ENCODE measurements at regions not wholly inside any gene's neighbourhood (a gene's known extent, or its start where the extent isn't known, plus 50 kb on each side); places are given as distances from the start of the nearest gene placed in this dataset.

GRCh38 chr6:2434912-2435311, 189.5 kb upstream of the GMDS start:
- no peak for ATAC-seq (replicated peaks)
- no peaks in the 10 kb centered on the region for H3K4me1 Mint-ChIP-seq
- H3K4me3 Mint-ChIP-seq: no peak overlapping the region
- H3K27me3 Mint-ChIP-seq: peaks cover 3% of the 10 kb centered on the region
- H3K27ac Mint-ChIP-seq: no peak overlapping the region
- H3K9me3 Mint-ChIP-seq: no peaks in the 10 kb centered on the region
- no peaks in the 10 kb centered on the region for H3K36me3 Mint-ChIP-seq (ENCODE audit: low read depth)

DNA sequence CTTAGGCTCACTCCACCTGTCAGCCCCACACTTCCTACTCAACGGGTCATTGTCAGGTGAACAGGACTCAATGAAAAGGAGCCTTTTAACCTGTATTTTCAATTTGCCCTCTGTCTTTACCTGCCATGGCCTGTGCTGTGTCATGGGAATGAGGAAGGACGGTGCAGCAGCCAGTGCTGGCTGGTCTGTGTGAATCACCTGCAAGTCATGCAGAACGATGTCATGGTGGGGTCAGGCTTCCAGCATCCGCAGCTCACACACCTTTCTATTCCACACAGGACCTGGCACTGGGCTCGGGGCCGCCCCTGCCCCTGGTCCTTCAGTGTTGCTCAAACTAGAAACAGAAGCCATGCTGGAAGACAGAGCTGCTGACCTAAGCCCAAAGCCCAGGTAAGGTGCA, 188.7 kb upstream of the GMDS start:
- Mint-ChIP-seq H3K36me3 (ENCODE audit: low read depth) (no peaks in the 10 kb centered on the region), H3K27me3 (peaks cover 3% of the 10 kb centered on the region), H3K9me3 (no peaks in the 10 kb centered on the region), H3K4me1 (no peaks in the 10 kb centered on the region), H3K27ac (no peak overlapping the region), H3K4me3 (no peak overlapping the region)
- ATAC-seq (replicated peaks): no peak

- no peaks in the 10 kb centered on the region for H3K4me1 Mint-ChIP-seq
- peaks cover 3% of the 10 kb centered on the region for H3K27me3 Mint-ChIP-seq
- no peak for ATAC-seq (replicated peaks)
- H3K4me3 Mint-ChIP-seq: no peak overlapping the region
- no peak overlapping the region for H3K27ac Mint-ChIP-seq
- no peaks in the 10 kb centered on the region for H3K36me3 Mint-ChIP-seq (ENCODE audit: low read depth)
- H3K9me3 Mint-ChIP-seq: no peaks in the 10 kb centered on the region
Measured at GRCh38 chr6:2433711-2434110, 188.3 kb upstream of the GMDS start.

DNA sequence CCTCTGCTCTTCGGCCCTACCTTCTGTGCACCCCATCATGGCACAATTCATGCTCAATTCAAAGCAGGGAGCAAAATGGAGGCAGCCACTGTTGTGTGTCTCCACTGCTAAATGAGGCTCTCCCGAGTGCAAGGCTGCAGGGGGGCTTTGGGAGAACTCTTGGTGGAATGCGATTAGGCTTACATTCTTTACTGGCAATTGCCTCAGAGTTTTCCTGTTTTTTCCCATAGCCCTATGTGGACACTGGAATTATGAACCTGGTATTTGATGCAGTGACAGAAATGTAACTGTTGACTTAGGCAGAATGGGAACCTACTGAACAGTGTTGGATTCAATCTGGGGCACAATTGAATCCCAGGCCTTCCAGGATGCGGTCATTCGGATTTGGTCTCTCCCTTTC, 187.9 kb upstream of the GMDS start:
- ATAC-seq (replicated peaks): no peak
- H3K9me3 Mint-ChIP-seq: no peaks in the 10 kb centered on the region
- H3K27ac Mint-ChIP-seq: no peak overlapping the region
- no peaks in the 10 kb centered on the region for H3K27me3 Mint-ChIP-seq
- no peaks in the 10 kb centered on the region for H3K4me1 Mint-ChIP-seq
- H3K36me3 Mint-ChIP-seq (ENCODE audit: low read depth): no peaks in the 10 kb centered on the region
- no peak overlapping the region for H3K4me3 Mint-ChIP-seq

GRCh38 chr6:2432292-2432691, 186.9 kb upstream of the GMDS start:
- Mint-ChIP-seq H3K4me1 (no peaks in the 10 kb centered on the region), H3K36me3 (ENCODE audit: low read depth) (no peaks in the 10 kb centered on the region), H3K4me3 (no peak overlapping the region), H3K27ac (no peak overlapping the region), H3K27me3 (no peaks in the 10 kb centered on the region), H3K9me3 (no peaks in the 10 kb centered on the region)
- no peak for ATAC-seq (replicated peaks)

- H3K4me3 Mint-ChIP-seq: no peak overlapping the region
- H3K9me3 Mint-ChIP-seq: no peaks in the 10 kb centered on the region
- H3K27me3 Mint-ChIP-seq: no peaks in the 10 kb centered on the region
- H3K4me1 Mint-ChIP-seq: no peaks in the 10 kb centered on the region
- H3K36me3 Mint-ChIP-seq (ENCODE audit: low read depth): no peaks in the 10 kb centered on the region
- no peak overlapping the region for H3K27ac Mint-ChIP-seq
- ATAC-seq (replicated peaks): no peak
Measured at GRCh38 chr6:2430612-2431011, 185.2 kb upstream of the GMDS start.

- Mint-ChIP-seq H3K4me1 (no peaks in the 10 kb centered on the region), H3K4me3 (no peak overlapping the region)
- no peak for ATAC-seq (replicated peaks)
Measured at GRCh38 chr6:2429460-2429859, 184.1 kb upstream of the GMDS start.

DNA sequence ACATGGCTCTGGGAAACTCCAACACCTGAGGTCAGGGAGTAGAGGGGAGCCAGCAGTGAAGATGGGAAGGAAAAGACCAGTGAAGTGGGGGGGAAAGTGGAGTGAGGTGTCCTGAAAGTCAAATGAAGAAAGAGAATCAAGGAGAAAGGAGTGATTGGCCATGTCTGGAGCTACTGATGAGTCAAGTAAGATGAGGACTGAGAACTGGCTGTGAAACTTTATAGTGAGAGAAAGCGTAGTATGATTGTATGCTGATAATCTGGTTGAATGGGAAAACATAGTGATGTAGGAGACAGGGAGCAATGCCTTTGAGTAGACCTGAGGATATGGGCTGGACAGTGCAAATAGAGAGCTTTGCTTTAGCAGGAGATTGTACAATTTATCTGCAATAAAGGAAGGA, 183.6 kb upstream of the GMDS start:
- Mint-ChIP-seq H3K27me3 (no peaks in the 10 kb centered on the region), H3K9me3 (no peaks in the 10 kb centered on the region)

More at GRCh38 chr6:2429460-2429859, 184.1 kb upstream of the GMDS start:
- H3K27ac Mint-ChIP-seq: no peak overlapping the region
- H3K36me3 Mint-ChIP-seq (ENCODE audit: low read depth): no peaks in the 10 kb centered on the region
- H3K9me3 Mint-ChIP-seq: no peaks in the 10 kb centered on the region
- H3K27me3 Mint-ChIP-seq: no peaks in the 10 kb centered on the region

GRCh38 chr6:2426561-2427340, 181.3 kb upstream of the GMDS start:
- Mint-ChIP-seq H3K27ac (no peak overlapping the region), H3K9me3 (no peaks in the 10 kb centered on the region), H3K4me3 (no peak overlapping the region), H3K36me3 (ENCODE audit: low read depth) (no peaks in the 10 kb centered on the region), H3K4me1 (no peaks in the 10 kb centered on the region), H3K27me3 (no peaks in the 10 kb centered on the region)
- no peak for ATAC-seq (replicated peaks)

More for the DNA sequence above, 183.6 kb upstream of the GMDS start:
- no peaks in the 10 kb centered on the region for H3K4me1 Mint-ChIP-seq
- no peak overlapping the region for H3K4me3 Mint-ChIP-seq
- ATAC-seq (replicated peaks): no peak
- no peak overlapping the region for H3K27ac Mint-ChIP-seq
- H3K36me3 Mint-ChIP-seq (ENCODE audit: low read depth): no peaks in the 10 kb centered on the region

GRCh38 chr6:2416128-2416712, 170.8 kb upstream of the GMDS start:
- no peaks in the 10 kb centered on the region for H3K36me3 Mint-ChIP-seq (ENCODE audit: low read depth)
- no peak for ATAC-seq (replicated peaks)
- H3K4me3 Mint-ChIP-seq: no peak overlapping the region
- H3K9me3 Mint-ChIP-seq: no peaks in the 10 kb centered on the region
- no peaks in the 10 kb centered on the region for H3K27me3 Mint-ChIP-seq
- no peak overlapping the region for H3K27ac Mint-ChIP-seq
- H3K4me1 Mint-ChIP-seq: no peaks in the 10 kb centered on the region

DNA sequence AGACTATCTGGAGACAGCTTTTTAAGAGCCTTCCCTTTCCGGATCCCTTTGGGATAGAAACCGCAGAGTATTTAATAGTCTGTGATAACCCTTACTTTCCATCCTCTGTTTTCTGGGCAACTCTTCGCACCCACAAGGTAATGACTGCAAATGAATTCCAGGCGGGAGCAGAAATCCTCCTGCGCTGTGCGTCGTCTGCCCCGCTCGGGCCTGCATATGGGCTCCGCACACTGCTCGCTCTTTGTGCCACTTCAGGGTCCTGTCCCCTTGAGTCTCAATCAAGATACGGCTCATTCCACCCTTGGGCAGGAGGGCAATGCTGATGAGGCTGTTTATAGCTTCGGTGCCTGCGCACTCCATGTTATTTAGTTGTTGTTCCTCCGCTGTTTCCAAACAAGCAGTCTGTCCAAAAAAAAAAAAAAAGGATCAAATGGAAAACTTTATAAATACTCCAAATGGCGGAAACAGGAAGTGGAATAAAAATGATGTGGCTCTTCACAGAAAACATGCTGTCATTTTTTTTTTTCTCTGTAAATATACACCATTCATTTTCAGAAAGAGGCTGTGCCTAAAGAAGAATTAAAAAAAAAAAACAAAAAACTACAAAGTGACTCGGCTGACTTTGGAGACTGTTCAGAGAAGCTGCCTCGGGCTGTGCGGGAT, 169.6 kb upstream of the GMDS start:
- Mint-ChIP-seq H3K4me3 (no peak overlapping the region), H3K36me3 (ENCODE audit: low read depth) (no peaks in the 10 kb centered on the region), H3K4me1 (no peaks in the 10 kb centered on the region), H3K9me3 (no peaks in the 10 kb centered on the region), H3K27me3 (no peaks in the 10 kb centered on the region), H3K27ac (no peak overlapping the region)
- no peak for ATAC-seq (replicated peaks)

DNA sequence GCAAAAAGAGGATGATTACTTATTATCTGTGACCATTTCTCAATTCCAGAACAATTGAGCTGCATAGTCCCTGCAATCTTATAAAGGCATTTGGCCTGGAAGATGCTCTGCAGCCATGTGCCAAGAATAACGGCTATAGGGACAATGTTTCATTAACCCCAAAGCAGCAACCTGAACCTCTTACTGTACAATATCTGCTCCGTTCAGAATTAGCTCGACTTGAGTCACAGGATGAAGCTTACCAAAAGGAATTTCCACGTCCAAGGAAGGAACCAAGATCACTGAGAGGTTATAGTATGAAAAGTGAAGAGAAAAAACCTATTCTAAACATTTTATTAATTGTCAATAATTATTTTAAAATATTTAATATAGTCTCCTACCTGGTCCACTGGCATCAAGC, 167.3 kb upstream of the GMDS start:
- Mint-ChIP-seq H3K9me3 (no peaks in the 10 kb centered on the region), H3K4me3 (no peak overlapping the region), H3K36me3 (ENCODE audit: low read depth) (no peaks in the 10 kb centered on the region), H3K27me3 (no peaks in the 10 kb centered on the region), H3K27ac (no peak overlapping the region), H3K4me1 (no peaks in the 10 kb centered on the region)
- no peak for ATAC-seq (replicated peaks)

GRCh38 chr6:2410656-2411380, 165.4 kb upstream of the GMDS start:
- Mint-ChIP-seq H3K27me3 (no peaks in the 10 kb centered on the region), H3K27ac (no peak overlapping the region), H3K4me3 (no peak overlapping the region), H3K9me3 (no peaks in the 10 kb centered on the region), H3K4me1 (no peaks in the 10 kb centered on the region), H3K36me3 (ENCODE audit: low read depth) (no peaks in the 10 kb centered on the region)
- no peak for ATAC-seq (replicated peaks)

GRCh38 chr6:2407525-2407924, 162.1 kb upstream of the GMDS start:
- no peaks in the 10 kb centered on the region for H3K4me1 Mint-ChIP-seq
- no peaks in the 10 kb centered on the region for H3K9me3 Mint-ChIP-seq
- no peaks in the 10 kb centered on the region for H3K27me3 Mint-ChIP-seq
- ATAC-seq (replicated peaks): no peak
- H3K27ac Mint-ChIP-seq: no peak overlapping the region
- no peaks in the 10 kb centered on the region for H3K36me3 Mint-ChIP-seq (ENCODE audit: low read depth)
- H3K4me3 Mint-ChIP-seq: no peak overlapping the region
